ENCODE measurements at regions not wholly inside any gene's neighbourhood (a gene's known extent, or its start where the extent isn't known, plus 50 kb on each side); places are given as distances from the start of the nearest gene placed in this dataset.

- H3K4me3 Mint-ChIP-seq: no peak overlapping the region
- H3K9me3 Mint-ChIP-seq: peaks cover 3 to 13% of the 10 kb centered on the region in 2 donors
- DNase-seq (no peak), ATAC-seq (replicated peaks) (no peak)
- no peaks in the 10 kb centered on the region for H3K4me1 Mint-ChIP-seq
- no peaks in the 10 kb centered on the region for H3K27me3 Mint-ChIP-seq
- H3K27ac Mint-ChIP-seq: no peak overlapping the region
- peaks cover 2 to 13% of the 10 kb centered on the region in 2 donors for H3K36me3 Mint-ChIP-seq
These were observed 206.9 kb upstream of the FGGY start for GRCh38 chr1:59089922-59090457.

- Mint-ChIP-seq H3K27ac (no peak overlapping the region), H3K4me1 (peaks cover 13 to 16% of the 10 kb centered on the region in 2 donors), H3K4me3 (no peak overlapping the region), H3K27me3 (no peaks in the 10 kb centered on the region), H3K36me3 (peaks cover 1 to 10% of the 10 kb centered on the region in 2 donors), H3K9me3 (peaks cover 3 to 11% of the 10 kb centered on the region in 2 donors)
- DNase-seq (no peak), ATAC-seq (replicated peaks) (no peak)
These were observed 204.8 kb upstream of the FGGY start for GRCh38 chr1:59092126-59092525.

GRCh38 chr1:59094001-59094400 is 202.9 kb upstream of the FGGY start:
- Mint-ChIP-seq H3K27ac (no peak overlapping the region), H3K4me3 (no peak overlapping the region), H3K9me3 (peaks cover 0 to 6% of the 10 kb centered on the region in 2 donors), H3K27me3 (no peaks in the 10 kb centered on the region), H3K4me1 (peaks cover 14 to 22% of the 10 kb centered on the region in 2 donors), H3K36me3 (peaks cover 0 to 4% of the 10 kb centered on the region in 2 donors)
- no peak for ATAC-seq (replicated peaks)
- DNase-seq: no peak

GRCh38 chr1:59096501-59096900 is 200.4 kb upstream of the FGGY start:
- Mint-ChIP-seq H3K36me3 (no peaks in the 10 kb centered on the region), H3K4me1 (peaks cover 14 to 22% of the 10 kb centered on the region in 2 donors), H3K27ac (peak overlapping the region; percentile 17), H3K4me3 (no peak overlapping the region), H3K9me3 (no peaks in the 10 kb centered on the region), H3K27me3 (no peaks in the 10 kb centered on the region)
- ATAC-seq (replicated peaks) (peak; percentile 36 to 56), DNase-seq (no peak)

- DNase-seq (no peak), ATAC-seq (replicated peaks) (no peak)
- H3K4me1 Mint-ChIP-seq: peaks cover 14 to 22% of the 10 kb centered on the region in 2 donors
- H3K4me3 Mint-ChIP-seq: no peak overlapping the region
- H3K9me3 Mint-ChIP-seq: no peaks in the 10 kb centered on the region
- no peak overlapping the region for H3K27ac Mint-ChIP-seq
- H3K27me3 Mint-ChIP-seq: no peaks in the 10 kb centered on the region
- H3K36me3 Mint-ChIP-seq: no peaks in the 10 kb centered on the region
These were observed 198.2 kb upstream of the FGGY start for GRCh38 chr1:59098655-59099054.

- ATAC-seq (replicated peaks) (no peak), DNase-seq (no peak)
- Mint-ChIP-seq H3K4me1 (peaks cover 13 to 19% of the 10 kb centered on the region in 2 donors), H3K36me3 (no peaks in the 10 kb centered on the region), H3K4me3 (no peak overlapping the region), H3K9me3 (no peaks in the 10 kb centered on the region), H3K27ac (no peak overlapping the region), H3K27me3 (no peaks in the 10 kb centered on the region)
These were observed 196.1 kb upstream of the FGGY start for GRCh38 chr1:59100708-59101374.

GRCh38 chr1:59101518-59101917 is 195.4 kb upstream of the FGGY start:
- no peaks in the 10 kb centered on the region for H3K27me3 Mint-ChIP-seq
- H3K4me3 Mint-ChIP-seq: no peak overlapping the region
- no peaks in the 10 kb centered on the region for H3K36me3 Mint-ChIP-seq
- ATAC-seq (replicated peaks) (no peak), DNase-seq (no peak)
- H3K9me3 Mint-ChIP-seq: no peaks in the 10 kb centered on the region
- peaks cover 7 to 12% of the 10 kb centered on the region in 2 donors for H3K4me1 Mint-ChIP-seq
- no peak overlapping the region for H3K27ac Mint-ChIP-seq

GRCh38 chr1:59103457-59103856 is 193.4 kb upstream of the FGGY start:
- no peak for ATAC-seq (replicated peaks)
- no peaks in the 10 kb centered on the region for H3K4me1 Mint-ChIP-seq
- H3K27me3 Mint-ChIP-seq: no peaks in the 10 kb centered on the region
- no peak for DNase-seq
- no peak overlapping the region for H3K27ac Mint-ChIP-seq
- H3K9me3 Mint-ChIP-seq: no peaks in the 10 kb centered on the region
- no peaks in the 10 kb centered on the region for H3K36me3 Mint-ChIP-seq
- H3K4me3 Mint-ChIP-seq: no peak overlapping the region

- no peak overlapping the region for H3K27ac Mint-ChIP-seq
- H3K4me3 Mint-ChIP-seq: no peak overlapping the region
- DNase-seq: no peak
- no peak for ATAC-seq (replicated peaks)
- H3K9me3 Mint-ChIP-seq: no peaks in the 10 kb centered on the region
- no peaks in the 10 kb centered on the region for H3K36me3 Mint-ChIP-seq
- no peaks in the 10 kb centered on the region for H3K27me3 Mint-ChIP-seq
- H3K4me1 Mint-ChIP-seq: no peaks in the 10 kb centered on the region
These were observed 192.6 kb upstream of the FGGY start for GRCh38 chr1:59104191-59104760.

- no peaks in the 10 kb centered on the region for H3K36me3 Mint-ChIP-seq
- H3K4me3 Mint-ChIP-seq: no peak overlapping the region
- H3K9me3 Mint-ChIP-seq: no peaks in the 10 kb centered on the region
- H3K4me1 Mint-ChIP-seq: no peaks in the 10 kb centered on the region
- DNase-seq (no peak), ATAC-seq (replicated peaks) (no peak)
- no peak overlapping the region for H3K27ac Mint-ChIP-seq
- no peaks in the 10 kb centered on the region for H3K27me3 Mint-ChIP-seq
These were observed 191.1 kb upstream of the FGGY start for GRCh38 chr1:59105548-59106507.

- DNase-seq: no peak
- no peak overlapping the region for H3K27ac Mint-ChIP-seq
- no peaks in the 10 kb centered on the region for H3K36me3 Mint-ChIP-seq
- no peaks in the 10 kb centered on the region for H3K27me3 Mint-ChIP-seq
- H3K4me3 Mint-ChIP-seq: no peak overlapping the region
- H3K4me1 Mint-ChIP-seq: no peaks in the 10 kb centered on the region
- ATAC-seq (replicated peaks): no peak
- H3K9me3 Mint-ChIP-seq: no peaks in the 10 kb centered on the region
These were observed 189.4 kb upstream of the FGGY start for GRCh38 chr1:59107516-59107915.

- no peaks in the 10 kb centered on the region for H3K9me3 Mint-ChIP-seq
These were observed 189.0 kb upstream of the FGGY start for GRCh38 chr1:59107916-59108315.

GRCh38 chr1:59108481-59109317 is 188.2 kb upstream of the FGGY start:
- H3K36me3 Mint-ChIP-seq: no peaks in the 10 kb centered on the region
- H3K27ac Mint-ChIP-seq: no peak overlapping the region
- ATAC-seq (replicated peaks): no peak
- no peak for DNase-seq
- H3K4me1 Mint-ChIP-seq: peaks cover 0 to 4% of the 10 kb centered on the region in 2 donors
- H3K4me3 Mint-ChIP-seq: no peak overlapping the region
- no peaks in the 10 kb centered on the region for H3K9me3 Mint-ChIP-seq
- no peaks in the 10 kb centered on the region for H3K27me3 Mint-ChIP-seq

More at GRCh38 chr1:59107916-59108315, 189.0 kb upstream of the FGGY start:
- Mint-ChIP-seq H3K36me3 (no peaks in the 10 kb centered on the region), H3K4me3 (no peak overlapping the region), H3K27ac (no peak overlapping the region), H3K4me1 (no peaks in the 10 kb centered on the region), H3K27me3 (no peaks in the 10 kb centered on the region)
- no peak for ATAC-seq (replicated peaks)
- DNase-seq: no peak

- H3K4me1 Mint-ChIP-seq: peaks cover 0 to 4% of the 10 kb centered on the region in 2 donors
- no peak for DNase-seq
- no peaks in the 10 kb centered on the region for H3K36me3 Mint-ChIP-seq
- no peak overlapping the region for H3K27ac Mint-ChIP-seq
- no peak for ATAC-seq (replicated peaks)
- no peaks in the 10 kb centered on the region for H3K27me3 Mint-ChIP-seq
- H3K4me3 Mint-ChIP-seq: no peak overlapping the region
- no peaks in the 10 kb centered on the region for H3K9me3 Mint-ChIP-seq
These were observed 186.6 kb upstream of the FGGY start for GRCh38 chr1:59110271-59110670.

Measured in stimulated activated naive B cell treated with anti-CD40 and anti-IgM and Interleukin-4, amounts not matched to agents 10 μg/mL and 1 μg/mL and 100 μg/mL, for 72 hours (primary cell).